NCI-H82 (cell line): ENCODE measurements at regions not wholly inside any gene's neighbourhood (a gene's known extent, or its start where the extent isn't known, plus 50 kb on each side); places are given as distances from the start of the nearest gene placed in this dataset.
A peak's percentile ranks its signal among the peaks of the same experiment; 100 is the strongest.
"Not testable (repeated sequence)": the region's sequence is repeated elsewhere in the genome, so short reads cannot be mapped to it uniquely, and the experiment has no call there.

Experiments used
- DNase-seq: peaks from one replicate; lab custom pipeline; 2025; lab: John Stamatoyannopoulos, UW

DNA sequence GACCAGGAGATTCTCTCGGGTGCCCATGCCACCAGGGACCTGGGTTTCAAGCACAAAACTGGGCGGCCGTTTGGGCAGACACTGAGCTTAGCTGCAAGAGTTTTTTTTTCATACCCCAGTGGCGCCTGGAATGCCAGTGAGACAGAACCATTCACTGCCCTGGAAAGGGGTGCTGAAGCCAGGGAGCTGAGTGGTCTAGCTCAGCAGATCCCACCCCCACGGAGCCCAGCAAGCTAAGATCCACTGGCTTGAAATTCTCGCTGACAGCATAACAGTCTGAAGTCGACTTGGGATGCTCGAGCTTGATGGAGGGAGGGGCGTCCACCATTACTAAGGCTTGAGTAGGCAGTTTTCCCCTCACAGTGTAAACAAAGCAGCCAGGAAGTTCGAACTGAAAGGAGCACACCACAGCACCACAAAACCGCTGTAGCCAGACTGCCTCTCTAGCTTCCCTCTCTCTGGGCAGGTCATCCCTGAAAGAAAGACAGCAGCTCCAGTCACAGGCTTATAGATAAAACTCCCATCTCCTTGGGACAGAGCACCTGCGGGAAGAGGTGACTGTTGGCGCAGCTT lies 157.7 kb downstream of the GIPC2 start:
- not testable (repeated sequence) for DNase-seq

DNA sequence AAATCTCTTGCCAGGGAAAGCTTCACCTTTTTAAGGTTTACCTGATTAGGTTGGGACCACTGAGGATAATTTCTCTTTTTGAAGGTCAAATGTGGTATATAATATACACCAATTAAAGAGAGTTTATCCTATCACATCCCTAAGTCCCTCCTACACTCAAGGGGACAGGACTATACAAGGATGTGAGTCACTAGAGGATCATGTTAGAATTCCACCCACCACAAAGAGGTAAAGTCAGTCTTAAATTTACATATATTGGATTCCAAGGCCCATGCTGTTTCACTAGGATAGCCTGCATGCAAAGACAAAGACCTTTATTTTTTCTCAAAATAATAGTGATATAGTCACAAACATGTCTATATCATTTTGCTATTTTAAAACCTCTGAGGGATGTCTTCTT lies 164.4 kb downstream of the GIPC2 start:
- DNase-seq = no peak

DNA sequence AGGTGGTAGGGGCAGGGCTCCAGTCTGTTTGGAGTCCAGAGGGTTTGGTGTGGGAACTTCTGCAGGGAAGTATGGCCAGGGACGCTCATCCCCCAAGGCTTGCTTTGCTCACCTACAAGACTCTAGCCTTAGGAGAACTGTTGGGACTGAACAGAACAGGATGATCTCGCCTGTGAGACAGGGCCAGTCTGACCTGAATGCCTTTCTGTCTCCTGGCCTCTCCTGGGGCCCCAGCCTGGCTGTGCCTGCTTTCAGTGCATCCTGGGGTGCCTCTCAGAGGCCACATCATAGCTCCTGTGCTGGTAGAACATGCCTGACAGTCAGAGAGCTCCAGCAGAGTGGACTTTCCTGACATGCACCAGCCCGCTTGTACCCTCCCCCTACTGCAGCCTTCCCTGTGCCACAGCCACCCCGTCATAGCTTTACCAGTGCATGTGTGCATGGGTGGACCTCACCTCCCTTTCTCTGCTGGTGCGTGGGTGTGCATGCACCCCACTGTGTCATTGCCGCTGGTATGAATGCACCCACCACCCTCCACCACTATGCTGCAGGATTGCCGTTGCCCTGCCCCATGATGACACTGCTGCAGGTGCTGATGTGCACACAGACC lies 165.8 kb downstream of the GIPC2 start:
- no peak for DNase-seq

DNA sequence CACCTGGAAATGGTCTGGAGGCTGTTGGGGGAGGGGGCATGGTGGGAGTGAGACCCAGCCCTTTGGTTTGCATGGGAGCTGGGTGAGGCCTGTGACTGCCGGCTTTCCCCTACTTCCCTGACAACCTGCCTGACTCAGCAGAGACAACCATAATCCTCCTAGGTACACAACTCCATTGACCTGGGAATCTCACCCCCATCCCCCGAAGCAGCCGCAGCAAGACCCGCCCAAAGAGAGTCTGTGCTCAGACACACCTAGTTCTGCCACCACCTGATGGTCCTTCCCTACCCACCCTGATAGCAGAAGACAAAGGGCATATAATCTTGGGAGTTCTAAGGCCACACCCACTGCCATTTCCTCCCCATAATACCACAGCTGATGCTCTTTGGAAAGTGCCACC lies 168.6 kb downstream of the GIPC2 start:
- DNase-seq = no peak

DNA sequence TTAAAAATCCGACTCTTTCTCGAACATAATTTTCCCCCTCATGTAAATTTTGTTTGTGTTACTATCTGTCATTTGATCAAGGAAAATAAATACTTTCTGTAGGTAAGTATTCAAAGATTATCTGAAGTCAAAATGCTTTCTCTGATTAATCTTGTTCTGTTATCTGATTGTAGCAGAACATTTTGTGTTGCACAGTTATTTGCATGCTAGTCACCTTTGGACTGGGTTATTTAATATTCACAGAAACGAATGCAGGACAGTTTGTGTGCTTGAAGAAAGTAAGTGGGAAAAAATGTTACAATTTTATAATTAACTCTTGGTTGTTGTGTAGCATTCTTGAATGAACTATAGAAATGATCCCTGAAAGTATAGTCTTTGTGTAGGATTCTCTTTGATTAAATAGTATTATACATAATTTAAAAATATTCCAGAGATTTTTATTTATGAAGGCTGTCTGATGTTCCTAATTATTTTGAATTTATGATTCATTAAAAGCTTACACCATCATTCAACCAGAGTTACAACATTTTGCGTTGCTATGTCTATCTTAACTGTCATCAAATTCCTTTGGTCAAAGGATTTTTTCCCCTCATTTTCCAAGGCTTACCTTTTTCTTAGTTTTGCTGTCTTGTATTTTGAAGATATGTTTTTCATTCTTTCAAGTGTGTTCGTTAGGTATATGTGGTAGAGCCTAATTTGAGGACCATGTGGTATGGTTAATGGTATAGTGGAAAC lies 176.6 kb downstream of the GIPC2 start:
- DNase-seq = no peak

DNA sequence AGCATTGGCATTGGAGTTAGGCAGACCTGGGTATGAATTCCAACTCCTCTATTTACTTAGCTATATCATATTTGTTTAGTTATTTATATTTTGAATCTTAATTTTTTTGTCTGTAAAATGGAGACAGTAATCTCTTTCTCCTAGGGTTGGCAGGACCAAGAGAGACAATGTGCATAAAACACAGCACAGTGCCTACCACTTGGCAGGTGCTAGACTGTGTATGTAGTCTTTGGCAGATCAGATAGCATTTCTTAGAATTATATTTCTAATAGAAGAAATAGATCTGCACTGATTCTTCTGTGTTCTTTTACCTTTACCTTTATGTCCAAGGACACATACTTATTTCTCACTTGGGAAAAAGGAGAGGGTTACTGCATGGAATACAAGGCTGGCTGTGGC lies 177.2 kb downstream of the GIPC2 start:
- DNase-seq = no peak

DNA sequence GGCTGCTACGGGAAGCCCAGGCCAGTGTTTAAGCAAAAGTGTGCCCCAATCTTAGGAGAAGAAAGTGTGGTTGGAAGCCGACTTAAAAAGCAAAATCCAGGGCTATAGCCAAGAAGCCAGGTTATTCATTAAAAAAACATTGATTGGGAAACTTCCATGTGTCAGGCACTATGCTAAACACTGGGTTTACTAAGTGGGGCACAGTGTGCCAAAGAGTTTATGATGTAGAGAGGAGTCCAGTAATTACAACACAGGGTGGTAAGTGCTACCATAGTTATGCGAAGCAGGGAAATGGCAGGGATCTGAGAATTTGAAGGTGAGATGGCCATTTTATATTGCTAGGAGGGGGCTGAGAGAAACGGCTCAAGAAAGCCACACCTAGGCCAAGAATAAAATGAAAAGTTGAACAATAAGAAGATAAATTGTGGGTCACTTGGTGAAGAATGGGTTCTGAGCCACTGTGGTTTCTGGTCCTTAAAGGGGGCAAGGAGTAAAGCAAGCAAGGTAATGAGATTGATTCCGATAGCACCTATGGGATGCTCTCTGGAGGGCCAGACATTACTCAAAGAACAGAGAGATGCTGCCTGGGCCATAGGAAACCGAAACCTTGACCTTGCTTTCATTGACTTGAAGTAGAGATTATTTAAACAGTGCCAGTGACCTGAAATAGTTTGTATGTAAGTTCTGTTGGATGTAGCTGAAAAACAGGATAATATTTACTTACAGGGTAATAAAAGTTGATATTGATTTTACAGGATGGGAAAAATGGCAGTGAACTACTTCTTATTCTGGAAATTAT lies 177.8 kb downstream of the GIPC2 start:
- DNase-seq = no peak

DNA sequence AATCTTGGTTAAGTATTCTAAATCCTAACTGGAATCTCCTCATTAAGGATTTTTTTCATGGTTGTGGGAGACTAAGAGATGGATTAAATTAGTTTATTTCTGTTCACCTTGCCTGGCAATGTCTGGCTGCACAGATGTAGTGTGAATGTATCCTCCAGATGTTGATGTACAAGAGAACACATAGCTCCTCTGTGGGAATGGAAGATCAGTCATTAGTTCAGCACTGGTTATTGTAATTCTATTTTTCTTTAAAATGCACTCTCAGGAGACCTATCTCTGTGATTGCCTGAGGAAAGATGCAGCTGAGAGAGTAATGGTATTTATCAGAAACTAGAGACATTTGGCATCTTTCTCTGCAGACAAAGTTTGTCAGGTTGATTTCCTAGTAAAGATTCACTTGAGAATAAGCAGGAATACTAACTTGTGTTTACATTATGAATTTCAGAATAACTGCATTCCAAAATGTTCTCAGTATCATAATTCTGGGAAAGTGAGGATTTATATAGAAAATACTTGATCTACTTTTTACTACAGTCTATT lies 178.6 kb downstream of the GIPC2 start:
- DNase-seq = no peak

DNA sequence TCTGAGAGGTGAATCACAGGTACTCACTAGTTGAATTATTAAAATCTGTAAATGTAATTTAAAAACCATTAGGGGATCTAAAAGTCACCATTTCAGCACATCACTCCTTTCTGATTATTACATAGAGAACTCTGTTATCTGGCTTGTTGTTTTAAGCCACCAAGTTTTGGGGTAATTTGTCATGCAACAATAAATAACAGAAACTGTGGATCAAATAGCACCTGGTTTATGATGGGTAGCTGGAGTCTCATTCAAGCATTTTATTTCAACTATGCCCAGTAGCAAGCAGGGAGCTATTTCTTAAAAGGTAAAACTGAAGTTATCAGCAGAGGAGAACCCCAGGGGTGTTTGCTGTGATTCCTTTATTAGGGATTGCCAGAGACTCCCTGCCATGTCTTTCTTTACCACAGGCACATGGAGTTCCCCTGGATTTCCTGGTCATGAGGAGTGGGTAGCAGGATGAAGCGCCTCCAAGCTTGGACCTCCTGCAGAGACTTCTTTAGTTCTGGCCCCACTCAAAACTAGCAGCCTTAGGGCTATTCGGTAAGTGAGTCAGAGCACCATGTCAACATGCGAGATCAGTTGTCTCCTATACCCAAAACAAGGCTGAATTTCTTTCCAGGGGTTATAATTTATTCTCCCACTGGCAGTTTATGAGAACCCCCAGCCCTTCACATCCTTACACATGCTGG lies 179.2 kb downstream of the GIPC2 start:
- no peak for DNase-seq

DNA sequence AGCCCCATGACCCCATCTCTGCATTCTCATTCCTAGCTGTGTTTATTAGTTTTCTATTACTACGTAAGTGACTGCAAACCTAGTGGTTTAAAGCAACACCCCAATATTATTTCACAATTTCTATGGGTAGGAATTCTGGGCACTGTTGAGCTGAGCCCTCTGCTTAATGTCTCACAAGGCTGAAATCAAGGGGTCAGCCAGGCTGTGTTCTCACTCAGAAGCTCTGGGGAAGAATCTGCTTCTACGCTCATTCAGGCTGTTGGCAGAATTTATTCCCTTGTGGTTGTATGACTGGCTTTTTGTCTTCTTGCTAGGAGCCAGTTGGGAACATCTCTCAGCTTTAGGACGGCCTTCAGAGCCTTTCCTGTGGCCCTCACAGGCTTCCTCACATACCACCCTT lies 181.0 kb downstream of the GIPC2 start:
- no peak for DNase-seq

DNA sequence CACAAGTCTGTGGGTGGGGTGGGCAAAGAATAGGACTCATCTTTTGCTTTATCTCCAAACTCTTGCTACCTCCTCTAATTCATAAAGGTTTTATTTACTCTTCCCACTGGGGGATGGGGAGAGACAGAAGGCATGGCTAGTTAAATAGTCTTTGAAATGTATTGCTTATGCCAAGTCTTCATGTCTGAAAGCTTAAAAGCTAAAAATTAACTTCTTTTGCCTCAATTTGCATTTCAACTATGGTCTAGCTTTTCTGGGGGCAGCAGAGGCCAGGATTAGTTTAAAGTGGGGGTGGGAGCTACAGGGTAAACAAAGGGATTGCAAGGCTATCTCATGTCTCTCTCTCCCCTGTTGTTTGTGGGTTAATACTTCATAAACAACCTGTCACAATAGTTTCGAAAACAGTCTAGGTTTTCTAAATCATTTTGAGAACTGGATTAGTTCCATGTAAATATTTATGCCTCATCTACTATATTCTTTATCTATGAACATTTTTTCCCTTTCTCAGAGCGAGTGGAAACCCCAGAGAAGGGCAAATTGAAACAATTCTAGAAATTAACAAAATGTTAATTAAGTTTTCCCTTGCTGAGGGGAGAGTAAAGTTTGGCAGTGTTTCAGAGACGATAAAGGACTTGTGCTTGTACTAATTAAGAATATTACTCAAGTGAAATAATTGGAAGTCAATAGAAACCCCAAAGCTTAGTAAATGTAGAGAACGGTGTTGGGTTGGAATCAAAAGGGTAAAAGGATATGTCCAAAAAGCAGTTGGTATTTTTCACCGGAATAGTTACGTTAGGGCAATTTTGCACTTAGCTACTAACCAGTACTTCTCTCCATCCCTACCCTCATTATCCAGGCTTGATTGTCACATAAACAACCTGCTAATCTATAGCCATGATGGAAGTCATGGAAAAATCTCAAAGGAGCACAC lies 182.2 kb downstream of the GIPC2 start:
- no peak for DNase-seq

DNA sequence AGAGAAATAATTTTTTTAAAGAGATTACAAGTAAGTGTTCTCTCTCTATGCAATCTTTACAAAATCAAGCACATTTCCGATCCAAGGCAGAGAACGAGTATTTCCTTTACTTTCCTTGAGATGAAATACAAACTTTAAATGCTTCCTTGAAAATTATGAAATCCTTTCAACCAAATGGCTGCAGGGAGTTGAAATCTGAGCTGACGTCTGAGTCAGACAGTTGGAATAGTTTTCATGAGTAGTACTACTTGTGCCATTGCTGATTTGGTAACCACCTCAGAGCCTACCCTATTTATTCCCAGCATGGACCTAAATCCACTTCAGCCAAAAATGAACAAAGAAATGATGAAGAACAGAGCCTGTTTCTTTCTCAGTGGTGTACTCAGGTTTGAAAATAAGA lies 183.6 kb downstream of the GIPC2 start:
- no peak for DNase-seq

DNA sequence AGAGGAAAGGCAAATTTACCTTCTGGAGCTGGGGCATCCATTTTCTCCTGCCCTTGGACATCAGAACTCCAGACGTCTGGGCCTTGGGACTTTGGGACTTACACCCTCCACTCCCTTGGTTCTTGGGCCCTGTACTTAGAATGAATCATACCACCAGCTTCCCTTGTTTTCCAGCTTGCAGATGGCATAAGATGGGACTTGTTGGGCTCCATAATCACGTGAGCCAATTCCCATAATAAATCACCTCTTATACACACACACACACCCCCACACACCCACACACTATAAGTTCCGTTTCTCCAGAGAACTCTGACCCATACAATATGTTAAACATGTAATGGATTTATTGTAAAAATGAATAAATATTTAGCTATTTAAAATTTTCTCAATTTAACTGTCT lies 185.7 kb downstream of the GIPC2 start:
- DNase-seq = no peak

DNA sequence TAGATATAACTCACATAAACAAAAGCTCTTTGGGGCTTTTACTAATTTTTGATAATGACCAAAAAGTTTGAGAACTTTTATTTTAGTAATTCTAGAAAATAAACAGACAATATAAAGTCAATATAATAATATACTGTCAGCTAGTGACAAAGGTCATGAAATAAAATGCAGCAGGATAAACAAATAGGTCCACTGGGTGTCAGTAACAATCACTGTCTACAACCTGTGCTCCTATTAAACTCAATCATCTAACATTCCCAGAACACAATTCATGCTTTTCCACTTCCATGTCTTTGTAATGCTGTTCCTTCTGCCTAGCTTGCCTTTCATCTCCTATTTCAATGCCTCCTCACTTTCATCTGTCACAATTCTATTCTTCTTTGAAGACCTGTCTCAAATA lies 186.1 kb downstream of the GIPC2 start:
- no peak for DNase-seq

DNA sequence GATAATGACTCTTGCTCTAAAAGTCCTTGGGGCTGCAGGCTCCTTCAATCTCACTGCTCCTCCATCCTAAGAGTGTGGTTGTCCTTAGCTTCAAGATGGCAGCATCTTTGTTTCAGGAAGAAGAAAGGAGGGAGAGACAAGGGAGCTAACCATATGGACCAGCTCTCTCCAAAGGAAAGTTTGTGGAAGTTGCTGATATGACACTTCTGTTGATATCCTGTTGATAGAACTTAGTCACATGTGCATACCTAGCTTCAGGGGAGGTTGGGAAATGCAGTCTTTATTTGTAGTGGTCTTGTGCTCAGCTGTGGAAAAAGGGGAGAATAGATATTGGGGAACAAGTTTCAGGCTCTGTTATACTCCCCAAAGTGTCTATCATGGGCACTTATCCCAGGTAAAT lies 186.9 kb downstream of the GIPC2 start:
- no peak for DNase-seq

DNA sequence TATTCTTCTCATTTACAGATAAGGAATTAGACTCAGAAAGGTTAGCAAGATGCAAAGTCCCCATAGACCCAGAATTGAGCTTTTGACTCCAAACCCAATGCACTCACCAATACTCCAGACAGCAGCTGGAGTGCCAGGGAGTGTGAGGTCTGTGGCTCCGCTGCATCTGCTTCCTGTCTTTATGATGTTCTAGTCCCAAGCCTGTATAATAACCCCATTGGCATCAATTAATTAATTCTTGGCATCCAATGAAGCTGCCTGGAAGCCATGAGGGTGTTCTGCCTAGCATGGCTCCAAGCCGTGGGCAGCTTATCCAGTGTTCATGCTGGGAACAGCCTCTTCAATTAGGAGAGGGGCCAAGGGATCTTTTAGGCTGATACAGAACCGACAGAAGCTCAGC lies 188.7 kb downstream of the GIPC2 start:
- peak; percentile 35 for DNase-seq

DNA sequence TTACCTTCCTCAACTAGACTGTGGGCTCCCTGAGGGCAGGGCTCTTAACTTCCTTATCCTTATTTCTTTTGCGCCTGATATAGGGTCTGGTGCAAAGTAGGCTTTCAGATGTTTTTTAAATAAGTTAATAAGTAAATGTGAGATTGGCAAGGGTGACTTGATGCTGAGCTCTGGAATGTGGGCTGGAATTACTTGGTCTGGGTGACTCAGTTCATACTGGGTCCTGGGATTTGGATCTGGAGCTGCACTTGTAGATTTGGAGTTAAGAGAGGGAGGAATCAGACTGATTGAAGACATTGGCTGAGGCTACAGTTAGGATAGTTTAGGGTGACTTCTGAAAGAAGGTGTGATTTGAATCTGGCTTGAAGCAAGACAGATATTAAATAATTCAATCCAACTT lies 190.9 kb downstream of the GIPC2 start:
- no peak for DNase-seq

DNA sequence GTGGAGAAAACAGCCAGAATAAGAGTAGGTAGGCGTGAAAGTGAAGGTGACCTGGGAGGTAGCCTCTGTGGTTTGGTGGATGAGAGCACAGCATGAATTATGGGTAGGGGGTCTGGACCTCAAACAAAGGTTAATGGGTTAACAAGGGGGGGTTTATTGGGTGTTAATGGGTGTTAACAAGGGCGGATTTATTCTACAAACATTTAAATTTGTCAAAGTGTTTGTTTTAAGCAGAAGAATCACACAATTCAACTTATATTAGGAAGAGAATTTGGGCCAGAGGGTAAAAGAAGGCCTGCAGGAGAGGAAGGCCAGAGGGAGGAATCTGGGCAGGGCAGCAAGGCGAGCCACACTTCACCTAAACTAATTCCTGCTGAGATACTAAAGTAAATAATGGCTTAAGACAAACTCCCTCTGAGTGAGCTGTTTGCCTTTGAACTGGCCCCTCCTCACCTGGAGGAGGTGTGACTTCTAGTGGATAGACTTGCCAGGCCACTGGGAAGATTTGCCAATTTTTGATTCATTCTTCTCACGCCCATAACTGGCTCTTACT lies 191.7 kb downstream of the GIPC2 start:
- DNase-seq = no peak

DNA sequence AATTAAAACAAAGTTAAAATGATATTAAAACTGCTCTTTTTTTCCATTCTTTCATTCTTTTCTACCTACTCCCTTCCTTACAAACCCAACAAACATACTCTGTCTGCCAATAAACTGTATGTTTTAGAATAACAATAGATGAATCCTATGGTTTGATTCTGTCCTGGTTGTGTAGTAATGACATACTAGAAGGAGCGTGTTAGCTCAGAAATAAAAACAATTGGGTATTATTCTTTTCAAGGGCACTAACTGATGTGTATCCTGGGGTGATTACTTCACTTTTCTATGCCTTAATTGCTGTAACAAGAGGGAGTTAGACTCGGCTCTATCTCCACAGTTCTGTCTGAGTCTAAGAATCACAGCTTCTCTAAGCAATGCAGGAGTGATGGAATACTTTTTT lies 194.4 kb downstream of the GIPC2 start:
- no peak for DNase-seq

DNA sequence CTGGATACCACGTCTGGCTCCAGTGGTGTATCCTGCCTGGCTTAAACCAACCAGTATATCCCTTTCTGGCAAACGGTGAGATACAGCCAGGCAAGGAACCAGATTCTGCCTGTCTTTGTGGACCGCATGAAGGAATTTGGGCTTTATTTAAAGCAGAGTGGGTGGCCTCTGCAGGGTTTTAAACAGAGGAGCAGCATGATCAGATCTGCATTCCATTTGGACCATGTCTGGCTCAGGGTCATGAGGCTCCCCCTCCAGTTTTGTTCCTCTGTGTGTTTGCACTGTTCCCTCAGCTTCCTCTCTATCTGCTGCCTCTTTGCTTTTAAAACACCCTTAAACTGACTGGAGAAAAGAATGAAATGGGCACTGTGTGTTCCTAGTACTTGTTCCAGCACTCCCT lies 195.0 kb downstream of the GIPC2 start:
- DNase-seq = no peak

DNA sequence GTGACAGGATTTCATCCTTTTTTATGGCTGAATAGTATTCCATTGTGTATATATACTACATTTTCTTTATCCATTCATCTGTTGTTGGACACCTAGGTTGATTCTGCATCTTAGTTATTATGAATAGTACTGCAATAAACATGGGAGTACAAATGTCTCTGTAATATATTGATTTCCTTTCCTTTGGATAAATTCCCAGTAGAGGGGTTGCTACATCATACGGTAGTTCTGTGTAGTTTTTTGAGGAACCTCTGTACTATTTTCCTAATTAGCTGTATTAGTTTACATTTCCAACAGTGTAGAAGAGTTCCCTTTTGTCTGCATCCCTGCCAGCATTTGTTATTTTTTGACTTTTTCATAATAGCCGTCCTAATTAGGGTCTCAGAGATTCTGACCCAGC lies 201.3 kb downstream of the GIPC2 start:
- DNase-seq = no peak
